ENCODE measurements at regions not wholly inside any gene's neighbourhood (a gene's known extent, or its start where the extent isn't known, plus 50 kb on each side); places are given as distances from the start of the nearest gene placed in this dataset.

DNA sequence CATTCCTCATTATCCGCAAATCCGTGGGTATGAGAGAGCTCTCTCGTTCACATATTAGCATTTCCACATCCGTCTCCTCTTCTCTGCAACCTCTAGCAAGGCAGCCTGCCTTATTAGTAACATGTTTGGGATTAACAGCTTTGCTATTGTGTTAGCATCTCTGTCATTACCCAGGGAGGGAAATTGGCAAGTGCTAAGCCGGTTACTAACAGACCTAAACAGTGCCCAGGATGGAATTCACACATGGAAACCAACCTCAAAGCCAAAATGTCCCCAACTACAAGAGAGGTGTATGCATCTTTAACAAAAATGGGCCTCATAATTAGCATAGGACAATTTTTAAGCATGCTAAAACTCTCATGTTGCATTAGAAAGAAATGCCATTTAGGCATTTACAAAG is 309.0 kb upstream of the MEIS1 start:
- ATAC-seq (no peak), DNase-seq (no peak)
- no peaks in the 10 kb centered on the region for H3K9me3 ChIP-seq
- TF ChIP-seq, protein P1, sequence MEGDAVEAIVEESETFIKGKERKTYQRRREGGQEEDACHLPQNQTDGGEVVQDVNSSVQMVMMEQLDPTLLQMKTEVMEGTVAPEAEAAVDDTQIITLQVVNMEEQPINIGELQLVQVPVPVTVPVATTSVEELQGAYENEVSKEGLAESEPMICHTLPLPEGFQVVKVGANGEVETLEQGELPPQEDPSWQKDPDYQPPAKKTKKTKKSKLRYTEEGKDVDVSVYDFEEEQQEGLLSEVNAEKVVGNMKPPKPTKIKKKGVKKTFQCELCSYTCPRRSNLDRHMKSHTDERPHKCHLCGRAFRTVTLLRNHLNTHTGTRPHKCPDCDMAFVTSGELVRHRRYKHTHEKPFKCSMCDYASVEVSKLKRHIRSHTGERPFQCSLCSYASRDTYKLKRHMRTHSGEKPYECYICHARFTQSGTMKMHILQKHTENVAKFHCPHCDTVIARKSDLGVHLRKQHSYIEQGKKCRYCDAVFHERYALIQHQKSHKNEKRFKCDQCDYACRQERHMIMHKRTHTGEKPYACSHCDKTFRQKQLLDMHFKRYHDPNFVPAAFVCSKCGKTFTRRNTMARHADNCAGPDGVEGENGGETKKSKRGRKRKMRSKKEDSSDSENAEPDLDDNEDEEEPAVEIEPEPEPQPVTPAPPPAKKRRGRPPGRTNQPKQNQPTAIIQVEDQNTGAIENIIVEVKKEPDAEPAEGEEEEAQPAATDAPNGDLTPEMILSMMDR (IDR thresholded peaks at IDR 0.05): no peak
- H3K4me3 ChIP-seq: no peak overlapping the region
- H3K36me3 ChIP-seq: no peaks in the 10 kb centered on the region
- H3K27ac ChIP-seq: no peak overlapping the region
- H3K4me1 ChIP-seq: peaks cover 6% of the 10 kb centered on the region
- intact Hi-C loops (cut with DNase I): no loop called here
- no peaks in the 10 kb centered on the region for H3K27me3 ChIP-seq

DNA sequence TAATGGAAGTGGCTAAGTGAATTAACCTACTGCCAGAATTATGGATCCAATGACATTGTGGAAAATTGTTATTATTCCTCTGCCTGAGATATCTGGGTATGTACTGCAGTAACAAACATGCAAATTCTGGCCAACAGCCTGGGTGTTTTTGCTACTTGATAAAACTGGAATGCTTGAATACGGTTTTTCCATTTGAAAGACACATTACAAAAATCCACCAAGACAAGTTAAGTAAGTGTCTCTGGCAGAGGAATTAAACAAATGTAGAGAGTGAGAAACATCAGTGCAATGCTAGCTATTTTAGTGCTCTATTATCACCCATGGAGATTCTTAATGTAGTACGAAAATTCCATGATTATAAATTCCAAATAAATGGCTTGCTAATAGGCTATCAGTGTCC is 312.4 kb upstream of the MEIS1 start:
- Histone ChIP-seq H3K4me1 (peaks cover 6% of the 10 kb centered on the region), H3K27me3 (no peaks in the 10 kb centered on the region), H3K36me3 (no peaks in the 10 kb centered on the region), H3K4me3 (no peak overlapping the region), H3K9me3 (no peaks in the 10 kb centered on the region), H3K27ac (no peak overlapping the region)
- intact Hi-C loops (cut with DNase I): no loop called here
- ATAC-seq (no peak), DNase-seq (no peak)
- TF ChIP-seq, protein P1 (IDR thresholded peaks at IDR 0.05): no peak

GRCh38 chr2:66121946-66122345 is 313.0 kb upstream of the MEIS1 start:
- H3K4me1 ChIP-seq: peaks cover 6% of the 10 kb centered on the region
- DNase-seq: no peak

GRCh38 chr2:66113988-66114625 is 320.8 kb upstream of the MEIS1 start:
- Histone ChIP-seq H3K9me3 (no peaks in the 10 kb centered on the region), H3K4me1 (no peaks in the 10 kb centered on the region), H3K27ac (no peak overlapping the region), H3K27me3 (no peaks in the 10 kb centered on the region), H3K4me3 (no peak overlapping the region), H3K36me3 (no peaks in the 10 kb centered on the region)
- DNase-seq: no peak
- intact Hi-C loops (cut with DNase I): no loop called here
- TF ChIP-seq, protein P1 (IDR thresholded peaks at IDR 0.05): no peak
- no peak for ATAC-seq

More at GRCh38 chr2:66121946-66122345, 313.0 kb upstream of the MEIS1 start:
- TF ChIP-seq, protein P1 (IDR thresholded peaks at IDR 0.05): no peak
- intact Hi-C loops (cut with DNase I): no loop called here
- ATAC-seq: no peak
- Histone ChIP-seq H3K36me3 (no peaks in the 10 kb centered on the region), H3K9me3 (no peaks in the 10 kb centered on the region), H3K4me3 (no peak overlapping the region), H3K27ac (no peak overlapping the region), H3K27me3 (no peaks in the 10 kb centered on the region)

- intact Hi-C loops (cut with DNase I): no loop called here
- ATAC-seq (no peak), DNase-seq (no peak)
- TF ChIP-seq, protein P1 (IDR thresholded peaks at IDR 0.05): no peak
- no peak overlapping the region for H3K27ac ChIP-seq
- no peaks in the 10 kb centered on the region for H3K27me3 ChIP-seq
- H3K9me3 ChIP-seq: no peaks in the 10 kb centered on the region
- H3K4me1 ChIP-seq: no peaks in the 10 kb centered on the region
- no peak overlapping the region for H3K4me3 ChIP-seq
- no peaks in the 10 kb centered on the region for H3K36me3 ChIP-seq
Observed at GRCh38 chr2:66111706-66112105, 323.2 kb upstream of the MEIS1 start.

- TF ChIP-seq, protein P1 (IDR thresholded peaks at IDR 0.05): no peak
- intact Hi-C loops (cut with DNase I): no loop called here
- no peaks in the 10 kb centered on the region for H3K36me3 ChIP-seq
- no peak overlapping the region for H3K4me3 ChIP-seq
- no peaks in the 10 kb centered on the region for H3K9me3 ChIP-seq
- no peak for ATAC-seq
- H3K4me1 ChIP-seq: no peaks in the 10 kb centered on the region
- H3K27ac ChIP-seq: no peak overlapping the region
- DNase-seq: no peak
- no peaks in the 10 kb centered on the region for H3K27me3 ChIP-seq
Observed at GRCh38 chr2:66110608-66111007, 324.3 kb upstream of the MEIS1 start.

Data from upper lobe of right lung (tissue), 1 donor.